H1 (cell line): ENCODE measurements at regions not wholly inside any gene's neighbourhood (a gene's known extent, or its start where the extent isn't known, plus 50 kb on each side); places are given as distances from the start of the nearest gene placed in this dataset.

Experiments used
- CBX5 ChIP-seq: fragments of 300-800, 300-1000 bp; sonication (generic); IDR thresholded peaks from 2 replicates; pipeline ENCODE4 v1.7.1; 2016; ENCODE audit warnings: antibody characterized with exemption, low read length, low read depth
- CEBPB ChIP-seq: IDR thresholded peaks from 2 replicates; pipeline ENCODE4 v1.6.1; 2012; ENCODE audit warnings: low read depth, low read length
- EGR1 ChIP-seq: IDR thresholded peaks from 2 replicates; pipeline ENCODE4 v1.6.1; 2011; ENCODE audit warnings: low read depth, low read length, borderline replicate concordance
- EZH2 ChIP-seq: fragments of 200-600 bp; sonication (generic); IDR thresholded peaks from 2 replicates; pipeline ENCODE4 v1.7.1; 2012; ENCODE audit warnings: low read depth, mild to moderate bottlenecking, moderate library complexity, low read length, inconsistent platforms; ENCODE audit not compliant: severe bottlenecking
- HDAC6 ChIP-seq: IDR thresholded peaks from one replicate; pipeline ENCODE4 v1.7.1; 2012; ENCODE audit warnings: low read depth, mild to moderate bottlenecking, inconsistent platforms, low read length, moderate library complexity
- POLR2AphosphoS5 ChIP-seq: IDR thresholded peaks from 2 replicates; pipeline ENCODE4 v1.6.1; 2011; ENCODE audit warnings: low read depth, low read length
- POU5F1 ChIP-seq: IDR thresholded peaks from 2 replicates; pipeline ENCODE4 v1.6.1; 2011; ENCODE audit warnings: low read depth, mild to moderate bottlenecking, low read length, moderate library complexity
- RXRA ChIP-seq: IDR thresholded peaks from 2 replicates; pipeline ENCODE4 v1.6.1; 2011; ENCODE audit warnings: low read depth, mild to moderate bottlenecking, low read length, moderate library complexity; ENCODE audit not compliant: insufficient read depth
- SIN3A ChIP-seq, 2 experiments: IDR thresholded peaks in 1 of 2; conservative IDR thresholded peaks in 1 of 2; 2 replicates each; pipeline ENCODE4 v1.6.1; 2011 to 2012; ENCODE audit warnings: low read length in 2 of 2, improper control_type of control experiment in 1 of 2, low read depth in 1 of 2, mild to moderate bottlenecking in 1 of 2
- TBP ChIP-seq: IDR thresholded peaks from 2 replicates; pipeline ENCODE4 v1.6.1; 2011; ENCODE audit warnings: low read depth, low read length, improper control_type of control experiment
- TF ChIP-seq, protein P1 (sequence below): fragments of 300-600 bp; sonication (generic); IDR thresholded peaks from 2 replicates; pipeline ENCODE4 v1.7.1; 2012; ENCODE audit warnings: low read length, moderate library complexity, mild to moderate bottlenecking, inconsistent platforms; ENCODE audit not compliant: insufficient replicate concordance

DNA sequence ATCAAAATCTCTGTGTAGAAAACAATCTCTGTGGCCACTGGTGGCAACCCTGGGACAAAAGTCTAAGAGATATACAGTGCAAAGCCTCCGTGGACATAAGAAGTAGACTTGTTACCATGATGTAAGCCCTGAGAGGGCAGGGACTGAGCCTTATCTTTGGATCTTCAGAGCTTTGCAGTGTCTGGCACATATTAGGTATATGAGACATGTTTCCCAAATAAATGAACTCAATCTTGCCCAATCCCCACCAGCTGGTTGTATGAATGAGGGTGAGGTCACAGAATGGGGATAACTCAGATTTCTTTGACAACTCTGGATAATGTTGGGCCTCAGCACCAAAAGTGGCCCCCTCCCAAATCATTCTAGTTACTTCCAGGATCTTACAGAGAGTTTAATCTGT lies 511.4 kb upstream of the DIPK2B start (continued):
- TF ChIP-seq, protein P1, sequence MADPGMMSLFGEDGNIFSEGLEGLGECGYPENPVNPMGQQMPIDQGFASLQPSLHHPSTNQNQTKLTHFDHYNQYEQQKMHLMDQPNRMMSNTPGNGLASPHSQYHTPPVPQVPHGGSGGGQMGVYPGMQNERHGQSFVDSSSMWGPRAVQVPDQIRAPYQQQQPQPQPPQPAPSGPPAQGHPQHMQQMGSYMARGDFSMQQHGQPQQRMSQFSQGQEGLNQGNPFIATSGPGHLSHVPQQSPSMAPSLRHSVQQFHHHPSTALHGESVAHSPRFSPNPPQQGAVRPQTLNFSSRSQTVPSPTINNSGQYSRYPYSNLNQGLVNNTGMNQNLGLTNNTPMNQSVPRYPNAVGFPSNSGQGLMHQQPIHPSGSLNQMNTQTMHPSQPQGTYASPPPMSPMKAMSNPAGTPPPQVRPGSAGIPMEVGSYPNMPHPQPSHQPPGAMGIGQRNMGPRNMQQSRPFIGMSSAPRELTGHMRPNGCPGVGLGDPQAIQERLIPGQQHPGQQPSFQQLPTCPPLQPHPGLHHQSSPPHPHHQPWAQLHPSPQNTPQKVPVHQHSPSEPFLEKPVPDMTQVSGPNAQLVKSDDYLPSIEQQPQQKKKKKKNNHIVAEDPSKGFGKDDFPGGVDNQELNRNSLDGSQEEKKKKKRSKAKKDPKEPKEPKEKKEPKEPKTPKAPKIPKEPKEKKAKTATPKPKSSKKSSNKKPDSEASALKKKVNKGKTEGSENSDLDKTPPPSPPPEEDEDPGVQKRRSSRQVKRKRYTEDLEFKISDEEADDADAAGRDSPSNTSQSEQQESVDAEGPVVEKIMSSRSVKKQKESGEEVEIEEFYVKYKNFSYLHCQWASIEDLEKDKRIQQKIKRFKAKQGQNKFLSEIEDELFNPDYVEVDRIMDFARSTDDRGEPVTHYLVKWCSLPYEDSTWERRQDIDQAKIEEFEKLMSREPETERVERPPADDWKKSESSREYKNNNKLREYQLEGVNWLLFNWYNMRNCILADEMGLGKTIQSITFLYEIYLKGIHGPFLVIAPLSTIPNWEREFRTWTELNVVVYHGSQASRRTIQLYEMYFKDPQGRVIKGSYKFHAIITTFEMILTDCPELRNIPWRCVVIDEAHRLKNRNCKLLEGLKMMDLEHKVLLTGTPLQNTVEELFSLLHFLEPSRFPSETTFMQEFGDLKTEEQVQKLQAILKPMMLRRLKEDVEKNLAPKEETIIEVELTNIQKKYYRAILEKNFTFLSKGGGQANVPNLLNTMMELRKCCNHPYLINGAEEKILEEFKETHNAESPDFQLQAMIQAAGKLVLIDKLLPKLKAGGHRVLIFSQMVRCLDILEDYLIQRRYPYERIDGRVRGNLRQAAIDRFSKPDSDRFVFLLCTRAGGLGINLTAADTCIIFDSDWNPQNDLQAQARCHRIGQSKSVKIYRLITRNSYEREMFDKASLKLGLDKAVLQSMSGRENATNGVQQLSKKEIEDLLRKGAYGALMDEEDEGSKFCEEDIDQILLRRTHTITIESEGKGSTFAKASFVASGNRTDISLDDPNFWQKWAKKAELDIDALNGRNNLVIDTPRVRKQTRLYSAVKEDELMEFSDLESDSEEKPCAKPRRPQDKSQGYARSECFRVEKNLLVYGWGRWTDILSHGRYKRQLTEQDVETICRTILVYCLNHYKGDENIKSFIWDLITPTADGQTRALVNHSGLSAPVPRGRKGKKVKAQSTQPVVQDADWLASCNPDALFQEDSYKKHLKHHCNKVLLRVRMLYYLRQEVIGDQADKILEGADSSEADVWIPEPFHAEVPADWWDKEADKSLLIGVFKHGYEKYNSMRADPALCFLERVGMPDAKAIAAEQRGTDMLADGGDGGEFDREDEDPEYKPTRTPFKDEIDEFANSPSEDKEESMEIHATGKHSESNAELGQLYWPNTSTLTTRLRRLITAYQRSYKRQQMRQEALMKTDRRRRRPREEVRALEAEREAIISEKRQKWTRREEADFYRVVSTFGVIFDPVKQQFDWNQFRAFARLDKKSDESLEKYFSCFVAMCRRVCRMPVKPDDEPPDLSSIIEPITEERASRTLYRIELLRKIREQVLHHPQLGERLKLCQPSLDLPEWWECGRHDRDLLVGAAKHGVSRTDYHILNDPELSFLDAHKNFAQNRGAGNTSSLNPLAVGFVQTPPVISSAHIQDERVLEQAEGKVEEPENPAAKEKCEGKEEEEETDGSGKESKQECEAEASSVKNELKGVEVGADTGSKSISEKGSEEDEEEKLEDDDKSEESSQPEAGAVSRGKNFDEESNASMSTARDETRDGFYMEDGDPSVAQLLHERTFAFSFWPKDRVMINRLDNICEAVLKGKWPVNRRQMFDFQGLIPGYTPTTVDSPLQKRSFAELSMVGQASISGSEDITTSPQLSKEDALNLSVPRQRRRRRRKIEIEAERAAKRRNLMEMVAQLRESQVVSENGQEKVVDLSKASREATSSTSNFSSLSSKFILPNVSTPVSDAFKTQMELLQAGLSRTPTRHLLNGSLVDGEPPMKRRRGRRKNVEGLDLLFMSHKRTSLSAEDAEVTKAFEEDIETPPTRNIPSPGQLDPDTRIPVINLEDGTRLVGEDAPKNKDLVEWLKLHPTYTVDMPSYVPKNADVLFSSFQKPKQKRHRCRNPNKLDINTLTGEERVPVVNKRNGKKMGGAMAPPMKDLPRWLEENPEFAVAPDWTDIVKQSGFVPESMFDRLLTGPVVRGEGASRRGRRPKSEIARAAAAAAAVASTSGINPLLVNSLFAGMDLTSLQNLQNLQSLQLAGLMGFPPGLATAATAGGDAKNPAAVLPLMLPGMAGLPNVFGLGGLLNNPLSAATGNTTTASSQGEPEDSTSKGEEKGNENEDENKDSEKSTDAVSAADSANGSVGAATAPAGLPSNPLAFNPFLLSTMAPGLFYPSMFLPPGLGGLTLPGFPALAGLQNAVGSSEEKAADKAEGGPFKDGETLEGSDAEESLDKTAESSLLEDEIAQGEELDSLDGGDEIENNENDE, result no peak
- no peak for TF ChIP-seq TBP
- TF ChIP-seq EZH2, result no peak
- TF ChIP-seq EGR1, result no peak
- no peak for TF ChIP-seq HDAC6
- TF ChIP-seq POU5F1, result no peak
- TF ChIP-seq POLR2AphosphoS5, result no peak
- no peak for TF ChIP-seq CBX5
- TF ChIP-seq SIN3A (conservative IDR thresholded peaks at IDR 0.05 in 1 of 2, IDR thresholded peaks at IDR 0.05 in 1 of 2; ENCODE audit: low read depth in 1 of 2, low read length in 2 of 2), result no peak
- no peak for TF ChIP-seq RXRA
- TF ChIP-seq CEBPB, result no peak
